ENCODE measurements at regions not wholly inside any gene's neighbourhood (a gene's known extent, or its start where the extent isn't known, plus 50 kb on each side); places are given as distances from the start of the nearest gene placed in this dataset.
"Not testable (repeated sequence)": the region's sequence is repeated elsewhere in the genome, so short reads cannot be mapped to it uniquely, and the experiment has no call there.

GRCh38 chr2:126059379-126059778, 596.6 kb upstream of the GYPC start:
- WGBS: 39% methylated on average over 2 of the region's 2 CpGs
- intact Hi-C loops (cut with DNase I): no loop called here
- DNase-seq: no peak
- H3K27ac ChIP-seq (ENCODE audit: low read length): no peak overlapping the region
- H3K4me3 ChIP-seq (ENCODE audit: low read length): no peak overlapping the region
- no peaks in the 10 kb centered on the region for H3K27me3 ChIP-seq (ENCODE audit: control insufficient read depth, insufficient read depth)
- H3K9me3 ChIP-seq (ENCODE audit: control insufficient read depth, low read length): peaks cover 2% of the 10 kb centered on the region
- no peak for ATAC-seq
- H3K4me1 ChIP-seq (ENCODE audit: control insufficient read depth, insufficient read depth, low read length): no peaks in the 10 kb centered on the region

GRCh38 chr2:126085011-126085795, 570.8 kb upstream of the GYPC start:
- no peaks in the 10 kb centered on the region for H3K4me1 ChIP-seq (ENCODE audit: control insufficient read depth, insufficient read depth, low read length)
- DNase-seq (no peak), ATAC-seq (no peak)
- 59% methylated on average over 3 of the region's 3 CpGs for WGBS
- no peak overlapping the region for H3K27ac ChIP-seq (ENCODE audit: low read length)
- intact Hi-C loops (cut with DNase I): no loop called here
- H3K9me3 ChIP-seq (ENCODE audit: control insufficient read depth, low read length): no peaks in the 10 kb centered on the region
- no peak overlapping the region for H3K4me3 ChIP-seq (ENCODE audit: low read length)
- no peaks in the 10 kb centered on the region for H3K27me3 ChIP-seq (ENCODE audit: control insufficient read depth, insufficient read depth)

GRCh38 chr2:126100962-126101361, 555.0 kb upstream of the GYPC start:
- no peaks in the 10 kb centered on the region for H3K4me1 ChIP-seq (ENCODE audit: control insufficient read depth, insufficient read depth, low read length)
- no peaks in the 10 kb centered on the region for H3K27me3 ChIP-seq (ENCODE audit: control insufficient read depth, insufficient read depth)
- H3K27ac ChIP-seq (ENCODE audit: low read length): no peak overlapping the region
- intact Hi-C loops (cut with DNase I): no loop called here
- H3K9me3 ChIP-seq (ENCODE audit: control insufficient read depth, low read length): no peaks in the 10 kb centered on the region
- ATAC-seq: no peak
- WGBS: 54% methylated on average over 1 of the region's 1 CpG
- no peak for DNase-seq
- H3K4me3 ChIP-seq (ENCODE audit: low read length): no peak overlapping the region

DNA sequence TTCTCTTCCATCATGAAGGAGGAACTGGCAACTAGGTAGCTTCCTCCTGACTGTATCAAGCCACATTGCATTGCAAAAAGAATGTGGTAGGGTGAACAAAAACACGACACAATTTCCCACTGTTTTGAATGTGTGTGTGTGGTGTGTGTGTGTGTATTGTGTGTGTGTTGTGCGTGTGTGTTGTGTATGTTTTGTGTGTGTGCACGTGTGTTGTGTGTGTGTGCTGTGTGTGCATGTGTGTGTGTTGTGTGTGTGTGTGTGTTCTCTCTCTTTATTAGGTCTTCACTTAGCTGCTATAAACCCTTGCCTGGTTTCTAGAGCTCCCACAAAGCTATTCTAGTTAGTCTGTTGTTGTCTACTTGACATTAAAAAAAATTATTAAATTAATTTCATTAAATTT, 550.0 kb upstream of the GYPC start:
- H3K4me1 ChIP-seq (ENCODE audit: control insufficient read depth, insufficient read depth, low read length): no peaks in the 10 kb centered on the region
- intact Hi-C loops (cut with DNase I): no loop called here
- ATAC-seq (no peak), DNase-seq (no peak)
- no peak overlapping the region for H3K4me3 ChIP-seq (ENCODE audit: low read length)
- no peaks in the 10 kb centered on the region for H3K27me3 ChIP-seq (ENCODE audit: control insufficient read depth, insufficient read depth)
- no peaks in the 10 kb centered on the region for H3K9me3 ChIP-seq (ENCODE audit: control insufficient read depth, low read length)
- 85% methylated on average over 3 of the region's 3 CpGs for WGBS
- H3K27ac ChIP-seq (ENCODE audit: low read length): no peak overlapping the region

DNA sequence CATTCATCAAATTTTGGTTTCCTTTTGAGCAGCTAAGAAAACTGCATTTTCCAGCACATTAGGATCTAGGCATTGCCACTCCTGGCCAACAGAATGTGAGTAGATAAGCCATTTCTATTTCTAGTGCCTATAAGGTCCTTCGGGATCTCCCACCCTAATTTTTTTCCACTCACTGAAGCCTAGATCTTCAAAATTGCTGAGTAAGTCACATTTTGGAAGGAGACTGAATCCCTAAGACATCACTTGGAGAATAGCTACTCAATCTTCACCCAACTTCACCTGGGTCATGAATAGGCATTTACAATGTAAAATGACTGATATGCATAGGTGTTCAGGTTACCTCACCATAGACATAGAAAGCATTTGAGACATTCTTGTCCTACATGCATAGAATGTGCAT, 548.1 kb upstream of the GYPC start:
- Histone ChIP-seq H3K27me3 (ENCODE audit: control insufficient read depth, insufficient read depth) (no peaks in the 10 kb centered on the region), H3K9me3 (ENCODE audit: control insufficient read depth, low read length) (no peaks in the 10 kb centered on the region), H3K4me3 (ENCODE audit: low read length) (no peak overlapping the region), H3K4me1 (ENCODE audit: control insufficient read depth, insufficient read depth, low read length) (no peaks in the 10 kb centered on the region), H3K27ac (ENCODE audit: low read length) (no peak overlapping the region)
- intact Hi-C loops (cut with DNase I): no loop called here
- DNase-seq: no peak
- 89% methylated on average over 1 of the region's 1 CpG for WGBS
- ATAC-seq: no peak

DNA sequence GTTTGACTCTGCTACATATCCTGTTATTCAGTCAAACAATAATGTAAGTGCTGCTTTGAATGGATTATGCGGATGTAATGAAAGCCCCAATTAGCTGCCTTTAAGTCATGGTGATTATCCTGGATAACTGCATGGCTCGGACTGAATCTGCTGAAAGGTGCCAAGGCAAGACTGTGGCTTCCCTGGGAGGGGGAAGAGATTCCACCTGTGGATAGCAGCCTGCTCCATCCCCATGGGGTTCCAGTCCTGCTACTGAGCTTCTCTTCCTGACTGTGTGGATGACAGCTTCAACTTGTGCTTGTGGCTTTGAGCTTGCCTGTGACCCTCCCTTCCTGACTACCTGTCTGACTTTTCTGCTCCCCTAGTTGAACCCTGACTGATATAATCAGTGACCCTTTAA, 540.0 kb upstream of the GYPC start:
- Histone ChIP-seq H3K4me1 (ENCODE audit: control insufficient read depth, insufficient read depth, low read length) (no peaks in the 10 kb centered on the region), H3K27ac (ENCODE audit: low read length) (no peak overlapping the region), H3K27me3 (ENCODE audit: control insufficient read depth, insufficient read depth) (no peaks in the 10 kb centered on the region), H3K4me3 (ENCODE audit: low read length) (no peak overlapping the region), H3K9me3 (ENCODE audit: control insufficient read depth, low read length) (no peaks in the 10 kb centered on the region)
- intact Hi-C loops (cut with DNase I): no loop called here
- ATAC-seq: no peak
- 76% methylated on average over 2 of the region's 2 CpGs for WGBS
- DNase-seq: no peak

- ATAC-seq (no peak), DNase-seq (no peak)
- intact Hi-C loops (cut with DNase I): no loop called here
- no peaks in the 10 kb centered on the region for H3K4me1 ChIP-seq (ENCODE audit: control insufficient read depth, insufficient read depth, low read length)
- H3K9me3 ChIP-seq (ENCODE audit: control insufficient read depth, low read length): no peaks in the 10 kb centered on the region
- 85% methylated on average over 1 of the region's 1 CpG for WGBS
- no peaks in the 10 kb centered on the region for H3K27me3 ChIP-seq (ENCODE audit: control insufficient read depth, insufficient read depth)
- no peak overlapping the region for H3K4me3 ChIP-seq (ENCODE audit: low read length)
- H3K27ac ChIP-seq (ENCODE audit: low read length): no peak overlapping the region
These were observed 538.1 kb upstream of the GYPC start for GRCh38 chr2:126117886-126118285.

GRCh38 chr2:126145752-126146151, 510.2 kb upstream of the GYPC start:
- Histone ChIP-seq H3K9me3 (ENCODE audit: control insufficient read depth, low read length) (no peaks in the 10 kb centered on the region), H3K4me3 (ENCODE audit: low read length) (no peak overlapping the region), H3K4me1 (ENCODE audit: control insufficient read depth, insufficient read depth, low read length) (no peaks in the 10 kb centered on the region), H3K27me3 (ENCODE audit: control insufficient read depth, insufficient read depth) (no peaks in the 10 kb centered on the region), H3K27ac (ENCODE audit: low read length) (no peak overlapping the region)
- ATAC-seq (no peak), DNase-seq (no peak)
- 56% methylated on average over 1 of the region's 1 CpG for WGBS
- intact Hi-C loops (cut with DNase I): no loop called here

GRCh38 chr2:126154256-126154785, 501.6 kb upstream of the GYPC start:
- Histone ChIP-seq H3K27me3 (ENCODE audit: control insufficient read depth, insufficient read depth) (no peaks in the 10 kb centered on the region), H3K4me1 (ENCODE audit: control insufficient read depth, insufficient read depth, low read length) (no peaks in the 10 kb centered on the region), H3K4me3 (ENCODE audit: low read length) (no peak overlapping the region), H3K9me3 (ENCODE audit: control insufficient read depth, low read length) (no peaks in the 10 kb centered on the region), H3K27ac (ENCODE audit: low read length) (no peak overlapping the region)
- DNase-seq (no peak), ATAC-seq (no peak)
- intact Hi-C loops (cut with DNase I): no loop called here
- WGBS: 71% methylated on average over 1 of the region's 1 CpG

GRCh38 chr2:126160950-126161349, 495.0 kb upstream of the GYPC start:
- 72% methylated on average over 4 of the region's 4 CpGs for WGBS
- H3K4me1 ChIP-seq (ENCODE audit: control insufficient read depth, insufficient read depth, low read length); DNase-seq; intact Hi-C loops (cut with DNase I); ATAC-seq; H3K4me3 ChIP-seq (ENCODE audit: low read length); H3K27me3 ChIP-seq (ENCODE audit: control insufficient read depth, insufficient read depth); H3K27ac ChIP-seq (ENCODE audit: low read length); H3K9me3 ChIP-seq (ENCODE audit: control insufficient read depth, low read length): not testable (repeated sequence)

DNA sequence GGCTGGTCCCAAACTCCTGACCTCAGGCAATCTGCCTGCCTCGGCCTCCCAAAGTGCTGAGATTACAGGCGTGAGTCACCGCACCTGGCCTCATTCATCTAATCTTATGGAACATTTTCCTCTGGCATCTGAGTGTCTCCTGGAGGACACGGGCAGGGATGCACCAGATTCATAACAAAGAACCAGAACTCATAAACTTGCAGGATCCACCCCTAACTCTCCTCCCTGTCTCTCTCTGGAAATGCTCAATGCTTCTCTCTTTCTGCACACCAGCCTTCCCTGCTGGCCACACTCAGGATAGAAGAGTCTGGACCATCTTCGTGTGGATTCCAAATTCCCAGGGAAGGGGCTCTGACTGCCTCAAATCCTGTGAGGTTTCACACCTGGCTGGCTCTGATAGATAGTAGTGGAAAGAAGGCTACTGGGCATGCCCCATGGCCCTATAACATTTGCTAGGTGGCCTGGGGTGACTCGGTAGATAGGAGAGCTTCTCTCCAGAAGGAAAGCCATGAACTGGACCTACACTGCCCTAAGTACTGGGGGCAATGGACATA, 483.2 kb upstream of the GYPC start:
- H3K9me3 ChIP-seq (ENCODE audit: control insufficient read depth, low read length): no peaks in the 10 kb centered on the region
- no peaks in the 10 kb centered on the region for H3K27me3 ChIP-seq (ENCODE audit: control insufficient read depth, insufficient read depth)
- H3K27ac ChIP-seq (ENCODE audit: low read length): no peak overlapping the region
- H3K4me3 ChIP-seq (ENCODE audit: low read length): no peak overlapping the region
- ATAC-seq (no peak), DNase-seq (no peak)
- 70% methylated on average over 6 of the region's 6 CpGs for WGBS
- intact Hi-C loops (cut with DNase I): no loop called here
- H3K4me1 ChIP-seq (ENCODE audit: control insufficient read depth, insufficient read depth, low read length): no peaks in the 10 kb centered on the region
